ENCODE measurements at regions not wholly inside any gene's neighbourhood (a gene's known extent, or its start where the extent isn't known, plus 50 kb on each side); places are given as distances from the start of the nearest gene placed in this dataset.

DNA sequence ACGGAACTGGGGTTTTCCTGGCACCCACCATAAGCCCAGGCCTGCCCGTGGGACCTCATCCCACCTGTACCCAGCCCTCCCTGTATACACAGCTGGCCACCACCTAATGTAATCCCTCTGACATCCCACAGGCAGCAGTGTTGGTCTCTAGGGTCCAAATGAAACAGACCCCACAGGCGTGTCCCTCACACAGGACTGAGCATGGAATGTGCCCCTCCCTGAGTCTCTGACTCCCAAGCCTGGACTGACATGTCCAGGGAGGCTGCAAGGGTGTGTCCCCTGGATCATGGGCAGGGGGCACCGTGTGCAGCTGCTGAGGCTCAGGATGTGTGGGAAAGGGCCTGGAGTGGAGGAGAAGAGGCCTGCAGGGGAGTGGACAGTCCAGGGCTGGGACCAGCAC lies 50.6 kb upstream of the PPARA start:
- TF ChIP-seq CTCF (conservative IDR thresholded peaks at IDR 0.05; ENCODE audit: low read length) (no peak), EZH2phosphoT487 (IDR thresholded peaks at IDR 0.05; ENCODE audit: borderline replicate concordance) (no peak)
